NCI-H345 treated with DMSO at 0.1 percent for 48 hours (cell line): ENCODE measurements at regions not wholly inside any gene's neighbourhood (a gene's known extent, or its start where the extent isn't known, plus 50 kb on each side); places are given as distances from the start of the nearest gene placed in this dataset.

Source experiments
- DNase-seq: peaks from one replicate; lab custom pipeline; 2025; ENCODE audit not compliant: unreplicated experiment; lab: John Stamatoyannopoulos, UW

DNA sequence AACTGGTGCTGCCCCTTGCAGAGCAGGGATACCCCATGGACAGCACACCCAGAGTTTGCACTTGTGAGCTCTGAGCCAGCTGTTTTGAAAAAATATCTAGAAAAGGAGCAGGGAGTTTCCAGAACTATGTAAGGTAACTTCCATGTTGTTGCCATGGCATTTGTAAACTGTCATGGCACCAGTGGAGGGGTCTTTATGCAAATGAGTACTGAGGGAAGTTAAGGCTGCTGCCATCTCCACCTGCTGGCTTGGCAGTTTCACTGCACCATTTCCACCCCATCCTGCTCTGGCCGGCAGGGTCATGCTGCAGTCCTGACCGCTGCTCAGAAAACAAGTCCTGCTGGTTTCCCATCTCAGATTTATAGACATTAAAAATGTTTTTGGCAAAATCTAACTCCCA, 52.3 kb upstream of the SNTG2 start:
- no peak for DNase-seq

DNA sequence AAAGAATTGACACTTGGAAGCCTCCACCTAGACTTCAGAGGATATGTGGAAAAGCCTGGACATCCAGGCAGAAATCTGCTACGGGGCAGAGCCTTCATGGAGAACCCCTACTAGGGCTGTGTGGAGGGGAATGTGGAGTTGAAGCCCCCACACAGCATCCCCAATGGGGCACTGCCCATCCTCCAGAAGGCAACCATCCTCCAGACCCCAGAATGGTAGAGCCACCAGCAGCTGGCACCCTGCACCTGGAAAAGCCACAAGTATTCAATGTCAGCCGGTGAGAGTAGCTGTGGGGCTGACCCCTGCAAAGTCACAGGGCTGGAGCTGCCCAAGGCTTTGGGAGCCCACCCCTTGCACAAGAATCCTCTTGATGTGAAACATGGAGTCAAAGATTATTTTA, 53.6 kb upstream of the SNTG2 start:
- DNase-seq = no peak

DNA sequence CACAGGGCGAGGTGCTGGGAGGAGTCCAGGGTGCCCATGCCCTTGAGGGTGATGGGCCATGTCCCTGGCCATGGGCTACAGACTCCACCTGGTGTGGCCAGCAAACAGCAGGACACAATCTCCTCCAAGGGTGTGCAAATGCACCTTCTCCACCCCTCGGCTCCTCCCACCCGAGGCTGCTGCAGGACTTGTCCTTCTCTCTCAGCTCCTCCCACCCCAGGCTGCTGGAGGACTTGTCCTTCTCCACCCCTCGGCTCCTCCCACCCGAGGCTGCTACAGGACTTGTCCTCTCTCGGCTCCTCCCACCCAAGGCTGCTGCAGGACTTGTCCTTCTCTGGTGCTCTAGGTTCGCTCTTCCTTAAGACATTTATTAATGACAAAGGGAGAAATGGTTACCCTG, 57.3 kb upstream of the SNTG2 start:
- DNase-seq = no peak

DNA sequence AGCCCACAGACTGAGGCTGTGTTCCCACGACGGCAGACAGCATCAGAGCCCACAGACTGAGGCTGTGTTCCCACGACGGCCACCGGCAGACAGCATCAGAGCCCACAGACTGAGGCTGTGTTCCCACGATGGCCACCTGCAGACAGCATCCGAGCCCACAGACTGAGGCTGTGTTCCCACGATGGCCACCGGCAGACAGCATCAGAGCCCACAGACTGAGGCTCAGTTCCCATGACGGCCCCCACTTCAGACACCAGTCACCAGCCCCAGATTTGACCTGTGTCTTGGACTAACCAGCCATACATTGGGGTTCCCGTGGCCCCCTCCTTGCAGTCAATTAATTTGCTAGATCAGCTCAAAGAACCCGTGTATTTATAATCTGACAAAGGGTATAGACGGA, 57.8 kb upstream of the SNTG2 start:
- no peak for DNase-seq

DNA sequence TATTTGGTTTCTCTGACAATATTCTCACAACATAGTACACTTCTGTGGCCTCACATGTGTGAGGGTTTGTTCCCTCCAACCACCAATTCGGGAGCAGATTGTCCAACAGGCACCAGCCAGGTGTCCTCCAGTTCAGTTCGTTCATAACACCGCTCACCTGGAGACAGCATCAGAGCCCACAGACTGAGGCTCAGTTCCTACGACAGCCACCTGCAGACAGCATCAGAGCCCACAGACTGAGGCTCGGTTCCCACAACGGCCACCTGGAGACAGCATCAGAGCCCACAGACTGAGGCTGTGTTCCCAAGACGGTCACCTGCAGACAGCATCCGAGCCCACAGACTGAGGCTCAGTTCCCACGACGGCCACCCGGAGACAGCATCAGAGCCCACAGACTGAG, 58.2 kb upstream of the SNTG2 start:
- no peak for DNase-seq

DNA sequence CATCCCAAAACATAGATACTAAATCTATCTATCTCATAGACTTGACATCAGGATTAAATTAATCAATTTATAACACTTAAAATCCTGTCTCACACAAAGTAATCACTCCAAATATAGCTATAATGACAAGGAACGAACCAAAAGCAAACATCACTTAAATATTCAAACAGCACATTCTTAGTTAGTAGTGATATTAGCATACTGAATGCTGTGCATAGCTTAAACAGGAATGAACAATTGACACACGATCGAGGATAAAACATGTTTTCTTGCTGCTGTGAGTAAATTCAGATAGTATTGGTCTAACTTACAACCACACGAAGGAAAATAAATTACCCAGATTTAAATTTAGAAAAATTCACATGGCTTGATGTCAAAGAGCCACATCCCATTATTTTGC, 58.9 kb upstream of the SNTG2 start:
- no peak for DNase-seq

DNA sequence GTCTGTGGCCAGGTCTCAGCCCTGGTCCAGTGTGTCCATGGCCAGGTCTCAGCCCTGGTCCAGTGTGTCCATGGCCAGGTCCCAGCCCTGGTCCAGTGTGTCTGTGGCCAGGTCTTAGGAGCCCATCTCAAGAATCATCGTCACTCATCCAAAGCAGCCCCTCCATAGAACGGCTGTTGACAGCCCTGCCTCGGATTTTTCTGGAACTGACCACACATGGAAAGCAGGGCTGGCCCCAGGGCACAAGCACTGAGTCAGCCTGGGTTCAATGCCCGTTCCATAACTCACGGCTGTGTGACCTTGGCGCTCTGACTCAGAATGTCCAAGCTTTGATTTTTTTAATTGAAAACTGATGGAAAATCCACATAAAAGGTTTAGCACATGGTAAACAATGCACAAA, 59.9 kb upstream of the SNTG2 start:
- DNase-seq = no peak

DNA sequence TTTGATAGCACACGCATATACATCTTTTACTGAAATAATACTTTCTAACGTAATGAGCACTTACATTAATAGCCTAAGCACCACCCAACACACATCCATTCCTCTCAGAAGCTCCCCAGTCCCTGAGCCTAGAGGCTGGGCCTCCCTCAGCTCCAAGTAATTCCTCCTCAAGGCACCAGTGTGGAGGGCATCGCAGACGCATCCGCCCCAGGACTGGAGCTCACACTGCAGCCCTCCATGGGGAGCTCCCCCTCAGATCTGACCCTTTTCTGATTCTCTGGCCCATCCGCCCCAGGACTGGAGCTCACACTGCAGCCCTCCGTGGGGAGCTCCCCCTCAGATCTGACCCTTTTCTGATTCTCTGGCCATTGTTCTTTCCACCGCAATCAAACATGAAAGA, 60.4 kb upstream of the SNTG2 start:
- DNase-seq = no peak

DNA sequence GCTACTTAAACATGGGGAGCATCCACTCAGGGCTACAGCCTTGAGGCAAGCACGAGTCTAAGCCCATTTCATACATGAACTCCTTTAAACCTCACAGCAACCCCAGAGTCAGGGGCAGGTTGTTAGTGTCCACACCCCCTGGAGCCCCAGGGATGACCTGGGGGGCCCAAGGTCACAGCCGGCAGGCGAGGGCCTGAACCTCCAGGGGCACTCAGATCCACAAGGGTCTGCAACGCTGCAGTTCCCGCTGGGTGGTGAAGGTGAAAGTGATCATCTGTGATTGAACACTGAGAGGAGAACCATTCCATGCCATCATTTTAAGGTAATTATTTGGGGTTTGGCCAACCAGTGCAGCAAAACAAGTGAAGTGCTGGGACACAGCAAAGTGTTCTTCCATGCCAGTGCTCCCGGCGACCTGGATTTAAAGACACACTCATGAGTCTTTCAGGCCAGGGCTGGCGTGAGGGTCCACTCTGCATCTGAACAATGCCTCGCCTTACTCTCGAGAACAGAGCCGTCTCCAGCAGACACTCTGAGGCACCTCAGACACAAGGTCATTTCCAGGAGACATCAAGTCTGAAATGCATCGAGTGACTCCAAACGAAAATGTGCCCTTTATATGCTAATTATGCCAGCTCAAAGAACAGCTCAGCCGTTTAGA, 61.6 kb upstream of the SNTG2 start:
- DNase-seq = no peak

DNA sequence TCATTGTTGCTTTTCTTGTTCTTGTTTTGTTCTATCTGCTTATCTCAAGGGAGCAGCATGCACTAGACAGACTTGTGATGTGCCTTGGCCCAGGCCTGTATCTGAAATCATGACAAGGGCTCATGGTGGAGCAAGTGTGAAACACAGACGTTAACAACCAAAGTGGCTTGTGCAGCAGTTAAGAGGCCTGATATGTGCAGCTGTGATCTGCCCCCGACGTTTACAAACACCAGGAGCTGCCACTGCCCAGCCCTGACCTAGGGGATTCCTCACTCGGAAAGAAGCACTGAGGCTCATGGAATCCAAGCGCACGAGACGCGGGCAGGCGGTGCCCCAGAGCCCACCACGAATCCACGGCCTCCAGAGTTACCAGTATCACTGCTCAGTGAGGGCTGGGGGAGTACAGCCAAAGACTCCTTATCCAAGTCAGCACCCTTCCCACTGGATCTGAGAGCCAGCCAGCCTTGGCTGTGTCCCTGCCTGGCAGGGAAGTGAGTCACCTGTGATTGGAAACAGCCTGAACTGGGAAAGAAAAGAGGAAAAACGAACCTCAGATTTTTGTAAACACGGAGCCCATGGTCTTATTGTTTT, 62.3 kb upstream of the SNTG2 start:
- DNase-seq = no peak

DNA sequence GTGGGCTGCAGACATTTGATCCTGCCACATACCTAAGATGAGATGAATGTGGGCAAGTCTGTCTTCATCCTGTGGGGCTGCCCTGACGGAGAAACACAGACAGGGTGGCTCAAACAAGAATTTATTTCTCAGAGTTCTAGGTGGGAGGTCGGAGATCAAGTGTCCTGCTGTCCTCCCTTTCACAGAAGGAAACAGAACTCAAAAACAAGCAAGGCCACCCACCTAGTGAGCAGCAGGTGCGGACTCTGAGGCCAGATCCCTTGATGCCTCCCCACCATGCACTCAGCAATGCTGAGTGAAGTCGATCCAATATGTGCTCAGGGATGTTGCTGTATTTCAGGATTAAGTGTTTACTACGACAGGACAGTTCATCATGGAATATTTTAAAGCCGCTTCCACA, 63.0 kb upstream of the SNTG2 start:
- no peak for DNase-seq

DNA sequence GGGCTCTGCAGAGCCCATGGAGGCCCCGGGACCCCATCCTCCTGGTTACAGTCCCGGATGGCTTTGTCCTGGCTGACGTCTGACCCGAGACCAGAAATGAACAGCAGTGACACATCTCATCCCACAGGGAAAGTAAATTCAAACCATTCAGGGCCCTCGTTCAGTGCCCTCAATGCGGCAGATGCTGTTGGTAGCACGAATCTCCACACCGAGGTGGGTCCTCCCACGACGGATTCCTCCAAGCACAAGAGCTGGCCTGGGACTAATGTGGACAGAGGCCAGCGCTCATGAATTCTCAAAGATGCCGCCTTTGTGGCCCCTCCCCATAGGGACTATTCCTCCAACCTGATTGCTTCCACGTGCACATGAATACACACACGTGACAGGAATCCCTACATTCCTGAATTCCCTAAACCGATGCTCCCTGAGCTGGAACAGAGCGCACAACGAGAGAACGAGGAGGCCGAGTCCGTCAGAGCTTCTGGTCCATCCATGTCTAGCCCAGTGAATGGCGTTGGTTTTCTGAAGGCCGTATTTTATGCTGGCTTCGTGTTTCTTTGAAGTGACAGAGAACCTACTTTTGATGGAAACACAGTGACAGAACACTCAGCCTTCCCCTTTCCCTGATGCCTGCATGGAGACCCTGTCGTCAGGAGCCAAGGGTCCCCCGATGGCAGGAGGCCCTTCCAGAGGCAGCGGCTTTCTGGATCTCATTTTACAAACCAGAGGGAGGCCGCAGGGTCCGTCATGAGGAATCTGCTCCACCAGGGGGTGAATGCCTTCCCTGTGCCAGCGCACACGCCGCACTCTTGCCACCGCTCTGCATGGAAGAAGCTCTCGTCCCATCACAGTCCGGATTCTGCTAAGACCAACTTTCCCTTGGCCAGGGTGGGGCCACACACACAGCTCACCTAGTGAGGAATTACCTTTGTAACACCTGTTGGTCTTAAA, 64.3 kb upstream of the SNTG2 start:
- no peak for DNase-seq

DNA sequence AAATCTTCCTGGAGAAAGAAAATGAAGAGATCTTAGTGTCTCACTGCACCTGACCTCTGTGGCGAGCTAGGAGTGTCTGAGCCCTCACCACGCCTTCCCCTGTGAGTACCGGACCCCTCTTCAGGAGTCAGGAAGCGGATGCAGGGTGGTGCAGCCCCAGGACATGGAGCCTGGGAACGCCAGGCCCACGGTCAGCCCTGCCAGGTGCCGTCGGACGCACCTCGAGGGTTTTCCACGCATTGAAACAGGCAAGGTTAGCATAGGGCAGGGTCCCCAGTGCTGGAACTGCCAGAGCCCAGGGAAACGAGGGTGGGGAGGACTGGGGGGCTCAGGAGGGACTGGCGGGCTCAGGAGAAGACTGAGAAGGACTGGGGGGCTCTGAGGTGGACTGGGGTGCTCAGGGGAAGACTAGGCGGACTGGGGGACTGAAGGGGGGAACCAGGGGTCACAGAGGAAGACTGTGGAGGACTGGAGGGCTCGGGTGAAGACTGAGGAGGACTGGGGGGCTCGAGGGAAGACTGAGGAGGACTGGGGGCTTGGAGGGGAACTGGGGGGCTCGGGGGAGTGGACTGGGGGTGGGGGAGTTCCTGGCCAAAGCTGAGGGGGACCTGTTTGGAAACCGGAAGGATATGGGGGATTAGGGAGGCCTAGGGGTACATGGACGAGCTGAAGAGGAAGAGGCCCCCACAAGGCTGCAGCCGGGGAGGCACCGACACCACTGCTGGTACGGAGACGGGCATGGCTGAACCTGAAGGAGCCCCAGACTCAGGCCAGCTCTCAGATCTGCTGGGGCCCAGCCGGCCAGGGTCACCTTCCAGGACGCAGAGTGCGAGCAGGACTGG, 65.2 kb upstream of the SNTG2 start:
- no peak for DNase-seq

DNA sequence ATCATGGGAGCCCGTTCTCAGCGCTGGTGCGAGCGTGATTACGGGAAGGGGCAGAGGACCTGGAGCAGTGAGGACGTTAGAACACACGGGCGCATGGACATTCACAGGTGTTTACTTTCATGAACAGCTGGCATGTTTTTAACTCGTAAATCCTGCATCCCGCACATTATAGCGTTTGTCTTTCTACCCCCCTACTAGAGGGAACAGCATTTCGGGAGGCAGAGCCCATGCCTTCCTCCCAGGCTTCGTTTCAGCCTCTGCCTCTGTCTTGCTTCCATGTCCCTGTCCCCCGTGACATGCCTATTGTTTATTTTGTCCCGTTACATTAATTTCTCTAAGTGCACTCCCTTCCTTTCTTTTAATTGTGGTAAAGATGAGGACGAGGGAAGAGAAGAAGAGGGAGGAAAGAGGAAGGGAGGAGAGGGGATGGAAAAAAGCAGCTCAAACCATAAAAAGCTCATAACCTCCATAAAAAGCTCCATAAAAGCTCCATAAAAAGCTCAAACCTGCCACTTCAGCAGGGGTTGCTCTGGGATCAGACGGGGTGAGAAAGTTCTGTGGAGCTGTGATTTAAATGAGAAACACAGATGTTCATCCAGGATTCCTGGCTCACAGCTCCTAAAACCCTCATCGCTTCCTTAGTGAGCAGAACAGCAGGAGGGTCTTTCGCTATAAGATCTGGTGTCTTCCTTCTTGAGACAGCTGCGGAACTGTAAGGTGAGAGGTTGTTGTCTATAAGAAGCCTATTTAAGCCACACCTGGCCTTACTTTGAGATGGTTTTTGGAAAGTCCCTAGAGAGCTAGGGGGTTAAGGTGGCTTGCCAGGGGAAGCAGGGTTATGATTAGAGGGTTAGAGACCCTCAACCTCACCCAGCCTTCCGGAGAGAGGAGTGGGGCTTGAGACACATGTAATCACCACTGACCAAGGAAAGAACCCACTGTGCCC, 66.6 kb upstream of the SNTG2 start:
- no peak for DNase-seq

DNA sequence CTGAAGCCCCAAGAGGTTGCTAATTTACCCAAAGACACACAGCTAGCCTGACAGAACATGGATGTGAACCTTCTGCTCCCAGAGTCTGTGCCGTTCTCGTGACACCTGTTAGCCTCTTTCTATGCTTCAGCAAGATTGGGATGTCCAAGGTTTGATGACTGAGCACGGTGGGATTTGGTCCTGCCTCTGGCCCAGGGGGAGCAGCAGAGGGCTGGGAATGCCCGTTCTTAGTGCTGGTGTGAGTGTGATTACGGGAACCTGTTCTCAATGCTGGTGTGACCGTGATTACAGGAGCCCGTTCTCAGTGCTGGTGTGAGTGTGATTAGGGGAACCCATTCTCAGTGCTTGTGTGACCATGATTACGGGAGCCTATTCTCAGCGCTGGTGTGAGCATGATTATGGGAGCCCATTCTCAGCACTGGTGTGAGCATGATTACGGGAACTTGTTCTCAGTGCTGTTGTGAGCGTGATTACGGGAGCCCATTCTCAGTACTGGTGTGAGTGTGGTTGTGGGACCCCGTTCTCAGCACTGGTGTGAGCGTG, 67.3 kb upstream of the SNTG2 start:
- no peak for DNase-seq

DNA sequence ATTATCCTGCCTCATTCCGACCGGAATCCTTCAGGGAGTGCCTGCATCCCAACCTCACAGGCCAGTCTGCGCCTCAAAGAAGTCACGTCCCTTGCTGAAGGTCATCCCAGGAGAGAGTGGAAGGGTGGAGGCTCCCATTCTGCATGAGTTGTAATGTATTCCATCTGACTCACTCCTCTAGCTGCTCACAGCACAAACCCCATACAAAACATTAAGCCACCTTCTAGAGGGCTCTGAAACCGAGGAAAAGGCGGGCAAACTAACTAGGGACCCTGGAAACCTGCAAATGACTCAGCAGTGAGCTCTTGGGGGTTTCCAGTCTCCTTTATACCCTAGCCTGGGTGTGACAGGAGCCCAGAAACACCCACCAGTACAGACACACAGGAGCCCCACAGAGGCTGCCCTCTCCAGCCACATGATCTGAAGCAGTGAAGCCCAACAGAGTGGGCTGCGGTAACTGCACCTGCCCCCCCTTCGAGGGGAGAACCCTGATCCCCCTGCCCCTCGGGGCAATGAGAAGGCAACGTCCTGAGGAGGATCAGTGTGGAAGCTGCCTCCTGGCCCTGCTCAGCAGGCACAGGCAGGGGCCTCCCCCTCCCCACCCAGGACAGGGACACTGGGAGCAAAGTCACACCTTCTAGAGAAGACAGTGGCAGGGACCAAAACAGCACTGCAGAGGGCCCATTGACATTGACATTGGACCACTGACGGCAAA, 69.3 kb upstream of the SNTG2 start:
- no peak for DNase-seq

DNA sequence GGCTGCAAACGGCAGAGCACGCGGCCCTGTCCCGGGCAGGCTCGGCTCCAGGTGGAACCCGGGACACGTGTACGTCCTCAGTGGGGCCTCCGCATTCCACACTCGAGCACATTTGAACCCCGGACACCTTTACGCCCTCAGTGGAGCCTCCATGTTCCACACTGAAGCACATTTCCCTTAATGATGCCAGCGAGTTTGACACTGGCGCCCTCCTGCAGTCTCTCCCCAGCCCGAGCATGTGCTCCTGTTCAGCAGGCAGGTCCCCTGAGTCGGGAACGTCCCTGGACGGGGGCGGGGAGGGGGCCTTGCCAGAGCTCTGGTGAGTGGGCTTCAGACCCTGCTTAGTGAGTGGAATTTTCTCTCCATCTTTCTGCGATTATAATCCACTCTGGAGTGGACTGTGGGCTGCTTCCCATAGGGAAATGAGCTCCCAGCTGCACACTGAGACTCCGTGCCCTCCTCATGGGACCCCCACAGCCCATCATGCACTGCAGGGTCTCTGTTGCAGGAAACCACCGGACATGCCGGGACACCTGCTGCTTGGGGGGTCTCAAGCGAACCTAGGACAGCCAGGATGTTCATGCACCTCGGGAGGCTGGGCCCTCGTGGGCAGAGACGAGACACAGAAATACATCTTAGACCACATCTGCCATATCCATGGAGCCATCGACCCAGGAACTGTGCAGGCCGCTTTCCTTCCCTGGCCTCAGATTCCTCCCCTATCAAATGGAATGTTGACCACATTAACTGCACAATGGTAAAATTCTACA, 70.3 kb upstream of the SNTG2 start:
- DNase-seq = no peak

DNA sequence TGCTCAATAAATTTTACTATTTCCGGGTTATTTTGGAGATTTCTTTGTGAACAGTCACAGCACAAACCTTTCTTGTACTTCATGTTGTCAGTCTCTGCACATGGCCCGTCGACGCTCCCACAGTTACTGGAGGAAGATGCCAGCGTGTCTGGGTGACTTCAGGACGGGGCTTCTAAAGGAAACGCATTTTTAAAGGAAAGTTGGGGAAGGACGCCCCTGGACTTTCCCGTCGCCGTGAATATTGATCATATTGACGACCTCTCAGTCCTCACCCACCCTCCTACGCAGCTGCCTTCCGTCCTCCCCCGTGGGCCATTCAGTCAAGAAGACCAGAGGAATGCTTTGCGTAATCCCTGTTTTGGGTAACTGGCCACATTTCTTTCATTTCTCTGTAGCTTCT, 71.1 kb upstream of the SNTG2 start:
- DNase-seq = no peak
